Esophagus muscularis mucosa (tissue), 4 donors: ENCODE measurements at regions not wholly inside any gene's neighbourhood (a gene's known extent, or its start where the extent isn't known, plus 50 kb on each side); places are given as distances from the start of the nearest gene placed in this dataset.

Experiments
- CTCF ChIP-seq, 3 experiments: fragments of 200-600 bp in 2 of 3; fragments of 450-650 bp in 1 of 3; sonication (generic) in 2 of 3; IDR thresholded peaks; one replicate each; pipeline ENCODE4 v1.5.1; 2017 to 2019; ENCODE audit warnings: antibody characterized with exemption in 3 of 3, mild to moderate bottlenecking in 2 of 3, moderate library complexity in 1 of 3
- EP300 ChIP-seq: sonication (generic); formaldehyde crosslinking; IDR thresholded peaks from one replicate; pipeline ENCODE4 v1.6.1; 2017; ENCODE audit warnings: antibody characterized with exemption
- POLR2A ChIP-seq: fragments of 450-650 bp; IDR thresholded peaks from one replicate; pipeline ENCODE4 v1.6.1; 2017; ENCODE audit warnings: antibody characterized with exemption, moderate library complexity, mild to moderate bottlenecking, low read depth
- POLR2AphosphoS5 ChIP-seq, 2 donors: sonication (generic); formaldehyde crosslinking; IDR thresholded peaks; one replicate each; pipeline ENCODE4 v1.6.1; 2017; ENCODE audit warnings: antibody characterized with exemption in 2 of 2

- TF ChIP-seq CTCF (IDR thresholded peaks at IDR 0.05) (no peak), POLR2AphosphoS5 (IDR thresholded peaks at IDR 0.05) (no peak), POLR2A (no peak), EP300 (no peak)
Measured at GRCh38 chr15:25052191-25052999, 97.6 kb downstream of the SNRPN start.
